H7 (cell line): ENCODE measurements at regions not wholly inside any gene's neighbourhood (a gene's known extent, or its start where the extent isn't known, plus 50 kb on each side); places are given as distances from the start of the nearest gene placed in this dataset.

Experiments used
- DNase-seq: peaks from one replicate; pipeline ENCODE4 v3.0.0; 2012
- H3K27me3 ChIP-seq: 2 replicates; pipeline ENCODE4 v1.6.0; 2011; ENCODE audit warnings: mild to moderate bottlenecking, low read length; ENCODE audit not compliant: control insufficient read depth, insufficient read depth
- H3K36me3 ChIP-seq: replicated peaks from 2 replicates; pipeline ENCODE4 v1.5.1; 2011; ENCODE audit warnings: low read length; ENCODE audit not compliant: control insufficient read depth, insufficient read depth
- H3K4me3 ChIP-seq: 2 replicates; pipeline ENCODE4 v1.5.1; 2011; ENCODE audit warnings: low read depth, mild to moderate bottlenecking, control low read depth, low read length, moderate library complexity; ENCODE audit not compliant: insufficient read depth

GRCh38 chr10:106312087-106312486 is 852.4 kb downstream of the SORCS1 start:
- no peak overlapping the region for H3K4me3 ChIP-seq
- no peaks in the 10 kb centered on the region for H3K36me3 ChIP-seq
- no peaks in the 10 kb centered on the region for H3K27me3 ChIP-seq
- DNase-seq = no peak

DNA sequence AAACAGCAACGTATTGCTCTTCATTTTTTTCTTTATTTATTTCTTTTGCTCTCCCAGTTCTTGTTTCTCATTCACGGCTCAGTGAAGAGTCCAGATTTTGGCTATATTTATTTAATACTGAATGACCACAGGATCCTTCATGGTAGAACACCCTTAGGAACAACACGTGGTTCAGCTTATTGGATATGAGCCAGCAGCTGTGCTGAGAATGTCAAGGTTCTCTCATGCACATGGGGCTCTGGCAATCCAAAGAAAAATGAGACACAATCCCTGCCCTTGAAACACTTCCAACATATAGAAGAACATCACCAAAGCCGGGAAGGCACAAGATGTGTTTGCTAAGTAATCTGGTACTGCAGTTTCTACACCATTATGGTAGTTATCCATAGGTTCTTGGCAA is 852.9 kb downstream of the SORCS1 start:
- no peak for DNase-seq
- Histone ChIP-seq H3K4me3 (no peak overlapping the region), H3K36me3 (no peaks in the 10 kb centered on the region), H3K27me3 (no peaks in the 10 kb centered on the region)

DNA sequence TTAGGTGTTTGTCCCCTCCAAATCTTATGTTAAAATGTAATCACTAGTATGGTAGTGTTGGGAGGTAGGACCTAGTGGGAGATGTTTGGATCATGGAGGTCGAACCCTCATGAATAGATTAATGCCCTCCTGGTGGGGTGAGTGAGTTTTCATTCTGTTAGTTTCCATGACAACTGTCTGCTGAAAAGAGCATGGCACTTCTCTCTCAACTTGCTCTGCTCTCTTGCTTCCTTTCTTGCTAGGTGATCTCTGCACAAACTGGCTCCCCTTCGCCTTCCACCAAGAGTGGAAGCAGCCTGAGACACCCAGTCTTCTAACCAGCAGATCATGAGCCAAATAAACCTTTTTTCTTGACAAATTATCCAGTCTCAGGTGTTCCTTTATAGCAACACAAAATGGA is 853.9 kb downstream of the SORCS1 start:
- no peak overlapping the region for H3K4me3 ChIP-seq
- no peaks in the 10 kb centered on the region for H3K27me3 ChIP-seq
- H3K36me3 ChIP-seq = no peaks in the 10 kb centered on the region
- peak; percentile 39 for DNase-seq

DNA sequence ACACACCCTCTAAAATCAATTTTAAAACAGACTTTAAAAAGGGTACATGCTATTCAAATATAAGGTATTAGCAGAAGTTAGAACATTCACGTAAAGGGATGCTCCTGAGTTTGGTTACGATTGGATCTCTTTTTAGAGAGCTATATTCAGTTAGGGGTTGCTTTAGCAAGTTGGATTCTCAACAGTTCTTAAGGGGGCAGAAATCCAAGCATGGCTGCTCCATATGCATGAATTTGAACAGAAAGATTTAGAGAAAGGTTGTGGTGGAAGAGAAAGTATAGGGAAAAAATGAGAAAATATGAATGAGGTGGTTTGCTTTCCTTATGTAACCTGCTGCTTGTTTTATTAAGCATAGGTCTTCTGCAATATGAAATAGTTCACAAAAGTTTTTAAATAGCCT is 855.1 kb downstream of the SORCS1 start:
- H3K27me3 ChIP-seq = no peaks in the 10 kb centered on the region
- DNase-seq = no peak

DNA sequence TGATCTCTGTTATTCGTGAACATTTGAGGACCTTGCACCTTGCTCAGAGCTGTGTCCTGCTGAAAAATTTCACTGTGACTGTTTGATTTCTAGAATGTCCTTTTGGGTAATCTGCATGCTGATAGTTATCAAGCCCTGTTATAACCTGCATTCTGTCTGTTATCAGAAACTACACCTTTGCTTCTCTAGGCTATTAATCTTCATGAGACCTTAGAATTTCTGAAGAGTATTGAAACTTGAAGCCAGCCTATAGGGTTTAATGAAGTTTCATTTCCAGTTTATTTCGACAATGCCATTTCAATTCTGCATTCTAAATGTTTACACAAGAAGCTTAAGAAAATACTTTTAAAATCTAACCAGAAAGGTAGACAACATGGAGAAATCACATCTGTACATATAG is 856.2 kb downstream of the SORCS1 start:
- no peaks in the 10 kb centered on the region for H3K27me3 ChIP-seq
- H3K4me3 ChIP-seq = no peak overlapping the region
- no peaks in the 10 kb centered on the region for H3K36me3 ChIP-seq
- DNase-seq = no peak

More for the DNA sequence above, 855.1 kb downstream of the SORCS1 start:
- no peaks in the 10 kb centered on the region for H3K36me3 ChIP-seq
- no peak overlapping the region for H3K4me3 ChIP-seq

- no peaks in the 10 kb centered on the region for H3K36me3 ChIP-seq
- H3K4me3 ChIP-seq = no peak overlapping the region
- H3K27me3 ChIP-seq = no peaks in the 10 kb centered on the region
- no peak for DNase-seq
Observed at GRCh38 chr10:106304056-106304455, 860.5 kb downstream of the SORCS1 start.

DNA sequence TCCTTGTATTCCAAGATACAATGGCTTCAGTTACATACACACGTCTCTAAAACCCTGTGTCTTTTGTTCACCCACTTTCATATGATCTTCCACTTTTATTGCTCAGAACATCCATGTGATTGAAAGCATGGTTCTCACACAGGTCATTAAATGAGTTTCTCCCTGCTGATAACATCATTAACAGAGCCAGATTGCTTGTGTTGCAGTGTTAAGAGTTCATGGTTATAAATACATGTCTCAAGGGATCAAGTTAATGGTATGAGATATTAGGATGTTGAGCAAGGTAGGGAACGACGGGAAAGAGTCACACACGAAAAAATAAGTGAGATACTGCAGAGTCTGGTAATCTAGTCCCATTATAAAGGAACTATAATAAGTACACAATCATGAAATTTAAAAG is 861.5 kb downstream of the SORCS1 start:
- H3K36me3 ChIP-seq = no peaks in the 10 kb centered on the region
- H3K4me3 ChIP-seq = no peak overlapping the region
- DNase-seq = no peak
- H3K27me3 ChIP-seq = no peaks in the 10 kb centered on the region

DNA sequence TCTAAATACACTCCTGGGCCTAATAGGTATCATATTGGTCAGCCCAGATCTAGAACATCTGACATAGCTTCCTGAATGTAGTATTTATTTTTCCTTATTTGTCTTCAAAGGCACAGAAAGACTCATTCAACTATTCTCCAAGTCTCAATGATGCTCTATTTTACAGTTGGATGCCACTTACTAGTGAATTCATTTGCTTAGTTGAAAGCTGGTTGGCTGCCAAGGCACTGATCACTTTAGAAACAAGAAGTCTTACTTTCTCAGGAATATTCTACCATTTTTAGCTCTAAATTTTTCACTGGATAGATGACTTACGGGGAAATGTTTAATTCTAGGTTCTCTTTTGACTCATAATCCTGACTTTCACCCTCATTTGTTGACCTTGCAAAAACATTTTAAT is 863.4 kb downstream of the SORCS1 start:
- Histone ChIP-seq H3K4me3 (no peak overlapping the region), H3K27me3 (no peaks in the 10 kb centered on the region), H3K36me3 (no peaks in the 10 kb centered on the region)
- no peak for DNase-seq

DNA sequence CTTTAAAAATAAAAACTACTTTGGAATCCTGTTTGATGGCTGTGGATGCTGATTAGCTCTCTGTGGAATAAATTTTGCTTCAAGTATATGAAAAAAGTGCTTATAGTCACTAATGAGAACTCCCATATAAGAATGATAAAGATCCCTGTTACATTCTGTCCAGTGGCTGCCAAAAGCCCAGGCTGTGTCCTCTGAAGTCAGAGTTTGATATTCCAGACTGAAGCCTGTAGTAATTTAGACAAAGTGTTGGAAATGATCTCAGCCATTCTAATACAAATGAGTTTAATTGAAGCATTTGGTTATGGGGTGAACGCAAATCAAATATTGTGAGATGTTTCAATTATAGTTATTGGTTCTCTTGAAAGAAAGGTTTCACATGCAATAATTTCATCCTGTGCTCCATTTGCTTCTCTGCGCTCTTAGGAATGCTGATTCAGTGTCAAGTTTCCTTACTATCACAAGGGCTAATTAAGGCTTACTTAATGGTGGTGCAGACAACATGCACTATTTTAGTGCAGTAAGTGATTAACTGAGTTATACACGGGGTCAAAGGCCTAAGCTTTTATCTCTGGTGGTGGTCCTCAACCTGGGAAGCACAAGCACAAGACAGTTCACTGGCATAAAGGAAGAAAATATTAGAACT is 867.6 kb downstream of the SORCS1 start:
- H3K36me3 ChIP-seq = no peaks in the 10 kb centered on the region
- H3K27me3 ChIP-seq = no peaks in the 10 kb centered on the region
- no peak overlapping the region for H3K4me3 ChIP-seq
- no peak for DNase-seq

- Histone ChIP-seq H3K4me3 (no peak overlapping the region), H3K36me3 (no peaks in the 10 kb centered on the region), H3K27me3 (no peaks in the 10 kb centered on the region)
- DNase-seq = no peak
Observed at GRCh38 chr10:106284802-106285587, 879.5 kb downstream of the SORCS1 start.

- Histone ChIP-seq H3K27me3 (no peaks in the 10 kb centered on the region), H3K4me3 (no peak overlapping the region), H3K36me3 (no peaks in the 10 kb centered on the region)
- DNase-seq = no peak
Observed at GRCh38 chr10:106280896-106281460, 883.5 kb downstream of the SORCS1 start.

GRCh38 chr10:106278383-106278782 is 886.1 kb downstream of the SORCS1 start:
- H3K36me3 ChIP-seq = no peaks in the 10 kb centered on the region
- no peaks in the 10 kb centered on the region for H3K27me3 ChIP-seq
- DNase-seq = peak; percentile 14
- no peak overlapping the region for H3K4me3 ChIP-seq

DNA sequence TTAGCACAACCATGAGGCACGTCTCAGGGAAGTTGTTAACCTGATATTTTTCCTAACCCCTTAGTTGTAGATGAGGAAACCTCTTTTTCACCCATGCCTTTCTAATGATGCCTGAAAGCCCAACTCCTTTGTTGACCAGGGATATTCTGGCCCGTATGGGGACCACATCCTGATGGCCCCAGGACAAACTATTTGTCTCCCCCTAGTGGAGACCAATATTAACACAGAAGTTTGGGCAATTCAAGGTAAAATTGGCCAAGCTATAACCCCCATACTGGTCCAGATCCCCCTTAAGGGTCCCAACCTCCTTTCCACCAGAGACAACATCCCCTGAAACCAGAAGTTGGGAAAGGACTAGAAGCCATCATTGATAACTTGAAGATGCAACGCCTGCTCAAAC is 893.3 kb downstream of the SORCS1 start:
- no peak for DNase-seq
- Histone ChIP-seq H3K27me3 (no peaks in the 10 kb centered on the region), H3K36me3 (no peaks in the 10 kb centered on the region), H3K4me3 (no peak overlapping the region)

DNA sequence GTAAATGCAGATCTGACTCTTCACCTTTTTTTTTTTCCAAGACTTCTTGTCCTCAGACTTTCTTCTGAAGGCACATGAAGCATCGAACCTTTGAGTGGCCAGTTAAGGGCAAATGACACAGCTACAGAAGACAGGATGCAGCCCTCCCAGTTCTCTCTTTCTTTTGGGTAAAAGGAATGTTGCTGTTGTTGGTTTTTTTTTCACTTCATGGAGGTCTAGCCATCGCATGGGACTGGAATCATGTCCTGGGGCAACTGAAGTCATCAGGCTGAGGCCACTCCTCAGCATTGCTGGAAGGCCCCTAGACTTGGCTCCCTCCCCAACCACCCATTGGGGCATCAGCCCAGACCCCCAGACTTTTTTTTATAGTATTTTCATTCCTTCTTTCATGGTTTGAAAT is 896.5 kb downstream of the SORCS1 start:
- H3K36me3 ChIP-seq = no peaks in the 10 kb centered on the region
- H3K27me3 ChIP-seq = no peaks in the 10 kb centered on the region
- no peak overlapping the region for H3K4me3 ChIP-seq
- no peak for DNase-seq

- no peak for DNase-seq
- H3K36me3 ChIP-seq = no peaks in the 10 kb centered on the region
- no peaks in the 10 kb centered on the region for H3K27me3 ChIP-seq
- H3K4me3 ChIP-seq = no peak overlapping the region
Observed at GRCh38 chr10:106267591-106267990, 896.9 kb downstream of the SORCS1 start.
